ENCODE measurements at regions not wholly inside any gene's neighbourhood (a gene's known extent, or its start where the extent isn't known, plus 50 kb on each side); places are given as distances from the start of the nearest gene placed in this dataset.

GRCh38 chr22:27445881-27446280 lies 355.7 kb downstream of the MN1 start:
- no peaks in the 10 kb centered on the region for H3K36me3 ChIP-seq (ENCODE audit: control insufficient read depth in 3 of 3, insufficient read depth in 2 of 3, low read depth in 1 of 3, low read length in 3 of 3)
- peak in 1 of 2 donors; percentile 31 for DNase-seq
- peaks cover 0 to 6% of the 10 kb centered on the region in 2 donors for H3K9me3 ChIP-seq (ENCODE audit: control insufficient read depth in 2 of 2, insufficient read depth in 1 of 2, low read depth in 1 of 2, low read length in 1 of 2)
- H3K27me3 ChIP-seq (ENCODE audit: control insufficient read depth in 3 of 3, insufficient read depth in 3 of 3, low read length in 3 of 3) = peaks cover 0 to 4% (median 0%) of the 10 kb centered on the region in 3 donors
- H3K27ac ChIP-seq (ENCODE audit: low read depth in 1 of 3, low read length in 2 of 3) = no peak overlapping the region
- H3K4me3 ChIP-seq (ENCODE audit: low read depth in 1 of 3, low read length in 3 of 3) = no peak overlapping the region
- 51 to 52% (median 52%) methylated on average over 10 of the region's 10 CpGs for WGBS, 3 donors
- no peak for FAIRE-seq
- H3K4me1 ChIP-seq (ENCODE audit: control insufficient read depth in 3 of 3, insufficient read depth in 2 of 3, low read depth in 1 of 3, low read length in 2 of 3) = no peaks in the 10 kb centered on the region

GRCh38 chr22:27447289-27447688 lies 354.3 kb downstream of the MN1 start:
- H3K27ac ChIP-seq (ENCODE audit: low read depth in 1 of 3, low read length in 2 of 3) = no peak overlapping the region
- no peaks in the 10 kb centered on the region for H3K4me1 ChIP-seq (ENCODE audit: control insufficient read depth in 3 of 3, insufficient read depth in 2 of 3, low read depth in 1 of 3, low read length in 2 of 3)
- FAIRE-seq = no peak
- H3K9me3 ChIP-seq (ENCODE audit: control insufficient read depth in 2 of 2, insufficient read depth in 1 of 2, low read depth in 1 of 2, low read length in 1 of 2) = peaks cover 0 to 6% of the 10 kb centered on the region in 2 donors
- 60 to 79% (median 69%) methylated on average over 11 of the region's 11 CpGs for WGBS, 3 donors
- DNase-seq = no peak
- no peaks in the 10 kb centered on the region for H3K36me3 ChIP-seq (ENCODE audit: control insufficient read depth in 3 of 3, insufficient read depth in 2 of 3, low read depth in 1 of 3, low read length in 3 of 3)
- H3K27me3 ChIP-seq (ENCODE audit: control insufficient read depth in 3 of 3, insufficient read depth in 3 of 3, low read length in 3 of 3) = peaks cover 0 to 2% (median 0%) of the 10 kb centered on the region in 3 donors
- H3K4me3 ChIP-seq (ENCODE audit: low read depth in 1 of 3, low read length in 3 of 3) = no peak overlapping the region

GRCh38 chr22:27450448-27450847 lies 351.1 kb downstream of the MN1 start:
- no peak for DNase-seq
- no peaks in the 10 kb centered on the region for H3K4me1 ChIP-seq (ENCODE audit: control insufficient read depth in 3 of 3, insufficient read depth in 2 of 3, low read depth in 1 of 3, low read length in 2 of 3)
- no peak overlapping the region for H3K4me3 ChIP-seq (ENCODE audit: low read depth in 1 of 3, low read length in 3 of 3)
- no peak overlapping the region for H3K27ac ChIP-seq (ENCODE audit: low read depth in 1 of 3, low read length in 2 of 3)
- no peaks in the 10 kb centered on the region for H3K36me3 ChIP-seq (ENCODE audit: control insufficient read depth in 3 of 3, insufficient read depth in 2 of 3, low read depth in 1 of 3, low read length in 3 of 3)
- H3K9me3 ChIP-seq (ENCODE audit: control insufficient read depth in 2 of 2, insufficient read depth in 1 of 2, low read depth in 1 of 2, low read length in 1 of 2) = peaks cover 0 to 6% of the 10 kb centered on the region in 2 donors
- FAIRE-seq = no peak
- no peaks in the 10 kb centered on the region for H3K27me3 ChIP-seq (ENCODE audit: control insufficient read depth in 3 of 3, insufficient read depth in 3 of 3, low read length in 3 of 3)

GRCh38 chr22:27452245-27452644 lies 349.3 kb downstream of the MN1 start:
- H3K4me3 ChIP-seq (ENCODE audit: low read depth in 1 of 3, low read length in 3 of 3) = no peak overlapping the region
- no peak overlapping the region for H3K27ac ChIP-seq (ENCODE audit: low read depth in 1 of 3, low read length in 2 of 3)
- H3K36me3 ChIP-seq (ENCODE audit: control insufficient read depth in 3 of 3, insufficient read depth in 2 of 3, low read depth in 1 of 3, low read length in 3 of 3) = no peaks in the 10 kb centered on the region
- H3K9me3 ChIP-seq (ENCODE audit: control insufficient read depth in 2 of 2, insufficient read depth in 1 of 2, low read depth in 1 of 2, low read length in 1 of 2) = peaks cover 0 to 7% of the 10 kb centered on the region in 2 donors
- 88 to 91% (median 90%) methylated on average over 4 of the region's 4 CpGs for WGBS, 3 donors
- no peak for FAIRE-seq
- H3K4me1 ChIP-seq (ENCODE audit: control insufficient read depth in 3 of 3, insufficient read depth in 2 of 3, low read depth in 1 of 3, low read length in 2 of 3) = no peaks in the 10 kb centered on the region
- DNase-seq = no peak
- H3K27me3 ChIP-seq (ENCODE audit: control insufficient read depth in 3 of 3, insufficient read depth in 3 of 3, low read length in 3 of 3) = no peaks in the 10 kb centered on the region

GRCh38 chr22:27452922-27453321 lies 348.6 kb downstream of the MN1 start:
- peaks cover 0 to 13% of the 10 kb centered on the region in 2 donors for H3K9me3 ChIP-seq (ENCODE audit: control insufficient read depth in 2 of 2, insufficient read depth in 1 of 2, low read depth in 1 of 2, low read length in 1 of 2)
- no peaks in the 10 kb centered on the region for H3K4me1 ChIP-seq (ENCODE audit: control insufficient read depth in 3 of 3, insufficient read depth in 2 of 3, low read depth in 1 of 3, low read length in 2 of 3)
- H3K4me3 ChIP-seq (ENCODE audit: low read depth in 1 of 3, low read length in 3 of 3) = no peak overlapping the region
- no peak for FAIRE-seq
- WGBS, 3 donors = 73 to 83% (median 80%) methylated on average over 4 of the region's 4 CpGs
- H3K27ac ChIP-seq (ENCODE audit: low read depth in 1 of 3, low read length in 2 of 3) = no peak overlapping the region
- peaks cover 0 to under 1% (median 0%) of the 10 kb centered on the region in 3 donors for H3K27me3 ChIP-seq (ENCODE audit: control insufficient read depth in 3 of 3, insufficient read depth in 3 of 3, low read length in 3 of 3)
- no peak for DNase-seq
- H3K36me3 ChIP-seq (ENCODE audit: control insufficient read depth in 3 of 3, insufficient read depth in 2 of 3, low read depth in 1 of 3, low read length in 3 of 3) = no peaks in the 10 kb centered on the region

GRCh38 chr22:27453725-27454124 lies 347.8 kb downstream of the MN1 start:
- WGBS, 3 donors = 72 to 78% (median 73%) methylated on average over 4 of the region's 4 CpGs
- Histone ChIP-seq H3K36me3 (ENCODE audit: control insufficient read depth in 3 of 3, insufficient read depth in 2 of 3, low read depth in 1 of 3, low read length in 3 of 3) (no peaks in the 10 kb centered on the region), H3K27me3 (ENCODE audit: control insufficient read depth in 3 of 3, insufficient read depth in 3 of 3, low read length in 3 of 3) (peaks cover 0 to 3% (median 0%) of the 10 kb centered on the region in 3 donors), H3K4me3 (ENCODE audit: low read depth in 1 of 3, low read length in 3 of 3) (no peak overlapping the region), H3K27ac (ENCODE audit: low read depth in 1 of 3, low read length in 2 of 3) (no peak overlapping the region), H3K9me3 (ENCODE audit: control insufficient read depth in 2 of 2, insufficient read depth in 1 of 2, low read depth in 1 of 2, low read length in 1 of 2) (peaks cover 0 to 13% of the 10 kb centered on the region in 2 donors), H3K4me1 (ENCODE audit: control insufficient read depth in 3 of 3, insufficient read depth in 2 of 3, low read depth in 1 of 3, low read length in 2 of 3) (no peaks in the 10 kb centered on the region)
- DNase-seq = no peak
- no peak for FAIRE-seq

- peaks cover 0 to 13% of the 10 kb centered on the region in 2 donors for H3K9me3 ChIP-seq (ENCODE audit: control insufficient read depth in 2 of 2, insufficient read depth in 1 of 2, low read depth in 1 of 2, low read length in 1 of 2)
- H3K4me3 ChIP-seq (ENCODE audit: low read depth in 1 of 3, low read length in 3 of 3) = no peak overlapping the region
- H3K27me3 ChIP-seq (ENCODE audit: control insufficient read depth in 3 of 3, insufficient read depth in 3 of 3, low read length in 3 of 3) = peaks cover 0 to 3% (median 0%) of the 10 kb centered on the region in 3 donors
- DNase-seq = no peak
- no peaks in the 10 kb centered on the region for H3K36me3 ChIP-seq (ENCODE audit: control insufficient read depth in 3 of 3, insufficient read depth in 2 of 3, low read depth in 1 of 3, low read length in 3 of 3)
- FAIRE-seq = no peak
- 52 to 73% (median 69%) methylated on average over 4 of the region's 4 CpGs for WGBS, 3 donors
- no peak overlapping the region for H3K27ac ChIP-seq (ENCODE audit: low read depth in 1 of 3, low read length in 2 of 3)
- H3K4me1 ChIP-seq (ENCODE audit: control insufficient read depth in 3 of 3, insufficient read depth in 2 of 3, low read depth in 1 of 3, low read length in 2 of 3) = no peaks in the 10 kb centered on the region
Observed at GRCh38 chr22:27454807-27455450, 346.6 kb downstream of the MN1 start.

- Histone ChIP-seq H3K9me3 (ENCODE audit: control insufficient read depth in 2 of 2, insufficient read depth in 1 of 2, low read depth in 1 of 2, low read length in 1 of 2) (peaks cover 0 to 8% of the 10 kb centered on the region in 2 donors), H3K36me3 (ENCODE audit: control insufficient read depth in 3 of 3, insufficient read depth in 2 of 3, low read depth in 1 of 3, low read length in 3 of 3) (no peaks in the 10 kb centered on the region), H3K4me1 (ENCODE audit: control insufficient read depth in 3 of 3, insufficient read depth in 2 of 3, low read depth in 1 of 3, low read length in 2 of 3) (no peaks in the 10 kb centered on the region), H3K27ac (ENCODE audit: low read depth in 1 of 3, low read length in 2 of 3) (no peak overlapping the region), H3K4me3 (ENCODE audit: low read depth in 1 of 3, low read length in 3 of 3) (no peak overlapping the region), H3K27me3 (ENCODE audit: control insufficient read depth in 3 of 3, insufficient read depth in 3 of 3, low read length in 3 of 3) (peaks cover 0 to 5% (median 0%) of the 10 kb centered on the region in 3 donors)
- DNase-seq (no peak), FAIRE-seq (no peak)
- WGBS, 3 donors = 48 to 76% (median 63%) methylated on average over 2 of the region's 2 CpGs
Observed at GRCh38 chr22:27455526-27455925, 346.0 kb downstream of the MN1 start.
